GM18951 (cell line): ENCODE measurements at regions not wholly inside any gene's neighbourhood (a gene's known extent, or its start where the extent isn't known, plus 50 kb on each side); places are given as distances from the start of the nearest gene placed in this dataset.

Experiments
- POLR2A ChIP-seq: IDR thresholded peaks from 4 replicates; pipeline ENCODE4 v1.6.1; 2011; ENCODE audit warnings: mild to moderate bottlenecking; ENCODE audit not compliant: insufficient read length, insufficient read depth; ENCODE audit errors: extremely low read depth
- in situ Hi-C: fragments of 300-500 bp; cut with MboI; formaldehyde crosslinking; loops from one replicate; pipeline ENCODE4 v1.12.0; 2022; ENCODE audit warnings: low sequenced_read_pairs, mixed read lengths, inconsistent platforms; ENCODE audit not compliant: unreplicated experiment

- TF ChIP-seq POLR2A: no peak
- in situ Hi-C loops: no loop called here
Measured at GRCh38 chr22:49357661-49358440, 469.8 kb downstream of the BRD1 start.

- TF ChIP-seq POLR2A: no peak
- in situ Hi-C loops: no loop called here
Measured at GRCh38 chr22:49356428-49356827, 471.2 kb downstream of the BRD1 start.

- TF ChIP-seq POLR2A: no peak
Measured at GRCh38 chr22:49355211-49355920, 472.3 kb downstream of the BRD1 start.

GRCh38 chr22:49354516-49355210 lies 473.0 kb downstream of the BRD1 start:
- no peak for TF ChIP-seq POLR2A
- in situ Hi-C loops: no loop called here

More at GRCh38 chr22:49355211-49355920, 472.3 kb downstream of the BRD1 start:
- in situ Hi-C loops: no loop called here

- no peak for TF ChIP-seq POLR2A
- in situ Hi-C loops: no loop called here
Measured at GRCh38 chr22:49353235-49353634, 474.4 kb downstream of the BRD1 start.

- TF ChIP-seq POLR2A: no peak
- in situ Hi-C loops: no loop called here
Measured at GRCh38 chr22:49352361-49353169, 475.1 kb downstream of the BRD1 start.

GRCh38 chr22:49351761-49352227 lies 475.9 kb downstream of the BRD1 start:
- in situ Hi-C loops: no loop called here
- no peak for TF ChIP-seq POLR2A

GRCh38 chr22:49350441-49351121 lies 477.1 kb downstream of the BRD1 start:
- in situ Hi-C loops: no loop called here
- no peak for TF ChIP-seq POLR2A

- no peak for TF ChIP-seq POLR2A
- in situ Hi-C loops: no loop called here
Measured at GRCh38 chr22:49349841-49350381, 477.8 kb downstream of the BRD1 start.

GRCh38 chr22:49349181-49349835 lies 478.4 kb downstream of the BRD1 start:
- no peak for TF ChIP-seq POLR2A
- in situ Hi-C loops: no loop called here

- TF ChIP-seq POLR2A: no peak
- in situ Hi-C loops: no loop called here
Measured at GRCh38 chr22:49348631-49349030, 479.0 kb downstream of the BRD1 start.
